Esophagus muscularis mucosa (tissue), 4 donors: ENCODE measurements at regions not wholly inside any gene's neighbourhood (a gene's known extent, or its start where the extent isn't known, plus 50 kb on each side); places are given as distances from the start of the nearest gene placed in this dataset.

Experiments used
- CTCF ChIP-seq, 3 experiments: fragments of 200-600 bp in 2 of 3; fragments of 450-650 bp in 1 of 3; sonication (generic) in 2 of 3; IDR thresholded peaks; one replicate each; pipeline ENCODE4 v1.5.1; 2017 to 2019; ENCODE audit warnings: antibody characterized with exemption in 3 of 3, mild to moderate bottlenecking in 2 of 3, moderate library complexity in 1 of 3
- EP300 ChIP-seq: sonication (generic); formaldehyde crosslinking; IDR thresholded peaks from one replicate; pipeline ENCODE4 v1.6.1; 2017; ENCODE audit warnings: antibody characterized with exemption
- POLR2A ChIP-seq: fragments of 450-650 bp; IDR thresholded peaks from one replicate; pipeline ENCODE4 v1.6.1; 2017; ENCODE audit warnings: antibody characterized with exemption, moderate library complexity, mild to moderate bottlenecking, low read depth
- POLR2AphosphoS5 ChIP-seq, 2 donors: sonication (generic); formaldehyde crosslinking; IDR thresholded peaks; one replicate each; pipeline ENCODE4 v1.6.1; 2017; ENCODE audit warnings: antibody characterized with exemption in 2 of 2

- no peak for TF ChIP-seq CTCF (IDR thresholded peaks at IDR 0.05)
- TF ChIP-seq EP300, result no peak
- TF ChIP-seq POLR2A, result no peak
- no peak for TF ChIP-seq POLR2AphosphoS5 (IDR thresholded peaks at IDR 0.05)
Measured at GRCh38 chr18:29196307-29196706, 1019.4 kb upstream of the CDH2 start.
